Sigmoid colon (tissue), 4 donors: ENCODE measurements at regions not wholly inside any gene's neighbourhood (a gene's known extent, or its start where the extent isn't known, plus 50 kb on each side); places are given as distances from the start of the nearest gene placed in this dataset.

Experiments
- CTCF ChIP-seq, 4 experiments: fragments of 450-650 bp in 3 of 4; fragments of 200-600 bp in 1 of 4; IDR thresholded peaks; one replicate each; pipeline ENCODE4 v1.5.1; 2016 to 2019; ENCODE audit warnings: antibody characterized with exemption in 4 of 4, mild to moderate bottlenecking in 3 of 4, moderate library complexity in 2 of 4
- POLR2A ChIP-seq, 2 donors: fragments of 450-650 bp; IDR thresholded peaks; one replicate each; pipeline ENCODE4 v1.6.1; 2016; ENCODE audit warnings: antibody characterized with exemption in 2 of 2, mild to moderate bottlenecking in 2 of 2, moderate library complexity in 2 of 2
- POLR2AphosphoS5 ChIP-seq, 4 donors: sonication (generic); formaldehyde crosslinking; IDR thresholded peaks; one replicate each; pipeline ENCODE4 v1.6.1; 2017; ENCODE audit warnings: antibody characterized with exemption in 4 of 4

DNA sequence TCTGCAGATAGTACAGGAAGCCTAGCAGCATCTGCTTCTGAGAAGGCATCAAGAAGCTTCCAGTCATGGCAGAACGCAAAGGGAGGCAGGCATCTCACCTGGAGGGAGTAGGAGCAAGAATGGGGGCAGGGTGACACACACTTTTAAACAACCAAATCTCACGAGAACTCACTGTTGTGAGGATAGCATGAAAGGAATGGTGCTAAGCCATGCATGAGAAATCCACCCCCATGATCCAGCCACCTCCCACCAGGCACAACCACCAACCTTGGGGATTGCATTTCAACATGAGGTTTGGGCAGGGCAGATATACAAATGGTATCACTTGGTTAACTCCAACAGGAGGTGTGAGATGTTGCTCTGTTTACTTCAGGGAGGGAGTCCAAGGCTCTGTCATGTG is 612.0 kb upstream of the KIRREL3 start:
- TF ChIP-seq POLR2A (IDR thresholded peaks at IDR 0.05): no peak
- TF ChIP-seq POLR2AphosphoS5 (IDR thresholded peaks at IDR 0.05): no peak
- TF ChIP-seq CTCF (IDR thresholded peaks at IDR 0.05): no peak
